ENCODE measurements at regions not wholly inside any gene's neighbourhood (a gene's known extent, or its start where the extent isn't known, plus 50 kb on each side); places are given as distances from the start of the nearest gene placed in this dataset.
"Not testable (repeated sequence)": the region's sequence is repeated elsewhere in the genome, so short reads cannot be mapped to it uniquely, and the experiment has no call there.

DNA sequence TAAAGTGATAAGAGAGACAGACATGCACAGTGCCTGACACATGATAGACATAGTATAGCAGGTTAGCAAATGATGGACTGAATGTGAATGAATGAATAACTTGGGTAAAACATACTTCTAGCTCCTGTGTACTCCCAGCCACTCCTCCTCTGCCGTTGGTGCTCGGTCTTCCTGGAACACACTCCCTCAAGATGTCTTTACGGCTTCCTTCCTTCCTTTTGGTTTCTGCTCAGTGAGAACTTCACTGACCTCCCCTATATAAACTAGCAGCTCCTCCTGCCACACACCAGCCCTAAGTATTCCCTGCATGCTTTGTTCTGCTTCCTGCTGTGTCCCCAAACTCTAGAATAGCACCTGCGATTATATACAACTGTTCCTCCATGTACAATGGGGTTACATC is 50.2 kb downstream of the RAD54L2 start:
- TF ChIP-seq ZFX (IDR thresholded peaks at IDR 0.05) (no peak), CTCF (conservative IDR thresholded peaks at IDR 0.05) (no peak)
- H3K27ac ChIP-seq = no peak overlapping the region

DNA sequence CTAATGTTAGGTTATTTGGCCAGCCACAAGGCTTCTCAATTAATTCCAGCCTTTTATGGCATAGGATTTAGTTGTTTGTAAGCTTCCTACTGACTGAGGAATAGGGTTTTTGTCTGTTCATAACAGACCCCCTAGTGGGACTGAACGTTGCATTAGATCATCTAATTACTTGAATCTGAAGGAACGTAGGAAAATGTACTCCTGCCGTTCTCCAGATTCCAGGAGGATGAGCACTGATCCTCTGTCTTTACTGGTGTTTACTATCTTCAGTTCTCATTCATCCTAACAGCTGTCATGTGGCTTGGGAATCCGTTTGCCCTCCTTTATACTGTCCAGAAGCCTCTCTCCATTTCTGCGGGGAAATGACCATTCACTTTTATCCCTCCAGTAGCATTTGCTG is 52.7 kb downstream of the RAD54L2 start:
- no peak overlapping the region for H3K27ac ChIP-seq
- no peak for TF ChIP-seq ZFX (IDR thresholded peaks at IDR 0.05)
- TF ChIP-seq CTCF (conservative IDR thresholded peaks at IDR 0.05) = no peak

DNA sequence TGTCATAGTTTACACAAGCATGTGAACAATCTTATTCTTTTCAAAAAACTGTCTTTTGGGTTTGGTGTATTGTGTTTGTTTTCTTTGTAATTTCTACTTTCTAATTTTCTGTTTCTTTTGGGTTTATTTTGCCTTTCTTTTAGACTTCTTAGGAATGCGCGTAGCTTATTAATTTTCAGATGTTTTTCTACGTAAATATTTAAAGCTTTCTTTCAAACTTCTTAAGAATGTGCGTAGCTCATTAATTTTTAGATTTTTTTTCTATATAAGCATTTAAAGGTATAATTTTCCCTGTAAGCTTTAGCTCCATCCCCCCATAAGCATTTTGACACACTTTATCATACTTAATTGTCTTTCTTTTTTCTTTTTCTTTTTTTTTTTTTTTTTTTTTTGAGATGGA is 55.2 kb downstream of the RAD54L2 start:
- no peak overlapping the region for H3K27ac ChIP-seq
- no peak for TF ChIP-seq ZFX (IDR thresholded peaks at IDR 0.05)
- TF ChIP-seq CTCF (conservative IDR thresholded peaks at IDR 0.05) = no peak

DNA sequence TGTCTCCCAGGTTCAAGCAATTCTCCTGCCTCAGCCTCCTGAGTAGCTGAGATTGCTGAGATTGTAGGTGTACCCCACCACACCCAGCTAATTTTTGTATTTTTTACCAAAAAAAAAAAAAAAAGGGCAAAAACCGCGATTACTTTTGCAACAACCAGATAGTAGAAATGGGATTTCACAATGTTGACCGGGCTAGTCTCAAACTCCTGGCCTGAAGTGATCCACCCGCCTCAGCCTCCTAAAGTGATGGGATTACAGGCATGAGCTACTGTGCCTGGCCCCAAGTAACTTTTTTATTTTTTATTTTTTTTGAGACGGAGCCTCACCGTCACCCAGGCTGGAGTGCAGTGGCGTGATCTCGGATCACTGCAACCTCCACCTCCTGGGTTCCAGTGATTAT is 61.1 kb downstream of the RAD54L2 start:
- H3K27ac ChIP-seq = not testable (repeated sequence)

- H3K27ac ChIP-seq = no peak overlapping the region
- TF ChIP-seq CTCF (conservative IDR thresholded peaks at IDR 0.05) = no peak
- TF ChIP-seq ZFX (IDR thresholded peaks at IDR 0.05) = no peak
Measured at GRCh38 chr3:51604212-51604611, 65.7 kb downstream of the RAD54L2 start.

DNA sequence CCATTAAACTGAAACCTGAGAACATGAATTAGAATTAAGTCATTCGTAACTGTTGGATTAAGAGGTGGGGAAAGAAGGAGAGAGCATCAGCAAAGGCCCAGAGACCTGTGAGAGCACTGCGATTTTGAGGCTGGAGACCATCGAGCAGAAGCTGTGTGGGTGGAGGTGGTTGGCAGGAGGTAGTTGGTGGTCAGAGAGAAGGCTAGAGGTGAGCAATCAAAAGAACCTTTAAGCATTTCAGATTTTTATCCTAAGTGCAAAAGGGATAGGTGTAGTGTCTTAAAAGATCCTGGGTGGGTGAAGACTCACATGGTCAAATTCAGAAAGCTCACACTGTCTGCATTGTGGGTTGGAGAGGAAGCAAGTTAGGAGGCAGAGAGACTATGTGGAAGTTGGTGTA is 65.1 kb upstream of the TEX264 start:
- no peak overlapping the region for H3K27ac ChIP-seq
- TF ChIP-seq CTCF (conservative IDR thresholded peaks at IDR 0.05) (no peak), ZFX (IDR thresholded peaks at IDR 0.05) (no peak)

GRCh38 chr3:51606871-51607270 is 64.2 kb upstream of the TEX264 start:
- not testable (repeated sequence) for H3K27ac ChIP-seq

DNA sequence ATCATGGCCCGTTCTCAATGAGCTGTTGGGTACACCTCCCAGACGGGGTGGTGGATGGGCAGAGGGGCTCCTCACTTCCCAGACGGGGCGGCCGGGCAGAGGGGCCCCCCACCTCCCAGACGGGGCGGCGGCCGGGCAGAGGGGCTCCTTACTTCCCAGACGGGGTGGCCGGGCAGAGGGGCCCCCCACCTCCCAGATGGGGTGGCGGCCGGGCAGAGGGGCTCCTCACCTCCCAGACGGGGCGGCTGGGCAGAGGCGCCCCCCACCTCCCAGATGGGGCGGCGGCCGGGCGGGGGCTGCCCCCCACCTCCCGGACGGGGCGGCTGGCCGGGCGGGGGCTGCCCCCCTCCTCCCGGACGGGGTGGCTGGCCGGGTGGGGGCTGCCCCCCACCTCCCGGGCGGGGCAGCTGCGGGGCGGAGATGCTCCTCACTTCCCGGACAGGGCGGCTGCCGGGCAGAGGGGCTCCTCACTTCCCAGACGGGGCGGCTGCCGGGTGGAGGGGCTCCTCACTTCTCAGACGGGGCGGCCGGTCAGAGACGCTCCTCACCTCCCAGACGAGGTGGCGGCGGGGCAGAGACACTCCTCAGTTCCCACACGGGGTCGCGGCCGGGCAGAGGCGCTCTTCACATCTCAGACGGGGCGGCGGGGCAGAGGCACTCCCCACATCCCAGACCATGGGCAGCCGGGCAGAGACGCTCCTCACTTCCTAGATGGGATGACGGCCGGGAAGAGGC is 63.3 kb upstream of the TEX264 start:
- H3K27ac ChIP-seq = not testable (repeated sequence)

GRCh38 chr3:51610708-51611107 is 60.3 kb upstream of the TEX264 start:
- no peak overlapping the region for H3K27ac ChIP-seq
- TF ChIP-seq CTCF (conservative IDR thresholded peaks at IDR 0.05) = no peak
- no peak for TF ChIP-seq ZFX (IDR thresholded peaks at IDR 0.05)

Measured in C4-2B (cell line).